Body of pancreas (tissue), 4 donors: ENCODE measurements at regions not wholly inside any gene's neighbourhood (a gene's known extent, or its start where the extent isn't known, plus 50 kb on each side); places are given as distances from the start of the nearest gene placed in this dataset.

ENCODE experiments used
- ATAC-seq: fragments of 150-250 bp; one replicate; pipeline ENCODE4 v1.9.1; 2016
- DNase-seq, 4 donors: peaks; one replicate each; pipeline ENCODE4 v3.0.0-alpha.2; 2019
- H3K27ac ChIP-seq, 4 donors: fragments of 200-600 bp; sonication (generic); 1 replicate in 3 of 4; 2 replicates in 1 of 4; pipeline versions ENCODE4 v1.5.1 to v1.6.1; 2016 to 2019; ENCODE audit warnings: mild to moderate bottlenecking in 1 of 4, mixed read lengths in 1 of 4, moderate library complexity in 1 of 4
- H3K27me3 ChIP-seq, 2 donors: fragments of 200-600 bp; sonication (generic); one replicate each; pipeline ENCODE4 v1.6.0; 2016; ENCODE audit warnings: mild to moderate bottlenecking in 1 of 2
- H3K36me3 ChIP-seq, 2 donors: fragments of 200-600 bp; sonication (generic); replicated peaks in 1 of 2; 2 replicates each; pipeline ENCODE4 v1.5.1; 2016; ENCODE audit warnings: low read depth in 2 of 2; ENCODE audit not compliant: insufficient read depth in 1 of 2
- H3K4me1 ChIP-seq: fragments of 200-600 bp; sonication (generic); one replicate; pipeline ENCODE4 v1.6.0; 2016
- H3K4me3 ChIP-seq, 2 donors: fragments of 200-600 bp; sonication (generic); 1 replicate in 1 of 2; 2 replicates in 1 of 2; pipeline ENCODE4 v1.5.1; 2016 to 2019
- H3K9me3 ChIP-seq, 3 donors: fragments of 200-600 bp; sonication (generic); 1 replicate in 2 of 3; 2 replicates in 1 of 3; pipeline ENCODE4 v1.5.1; 2016
- POLR2A ChIP-seq, 3 donors: fragments of 450-650 bp; IDR thresholded peaks; one replicate each; pipeline ENCODE4 v1.6.1; 2016; ENCODE audit warnings: antibody characterized with exemption in 3 of 3, mild to moderate bottlenecking in 2 of 3
- WGBS, 2 donors: methylation state at CpG; one replicate each; pipeline ENCODE4 v1.1.5; 2017; 5-methylcytosine and 5-hydroxymethylcytosine counted together
- intact Hi-C: fragments of 100-400 bp; cut with DNase I; formaldehyde crosslinking; loops from one replicate; pipeline ENCODE4 v1.15.1; 2023
- TF ChIP-seq, protein P1 (sequence below), 7 experiments: fragments of 450-650 bp in 4 of 7; fragments of 200-600 bp in 3 of 7; sonication (generic) in 3 of 7; IDR thresholded peaks; one replicate each; pipeline ENCODE4 v1.5.1; 2016 to 2019; ENCODE audit warnings: antibody characterized with exemption in 7 of 7

DNA sequence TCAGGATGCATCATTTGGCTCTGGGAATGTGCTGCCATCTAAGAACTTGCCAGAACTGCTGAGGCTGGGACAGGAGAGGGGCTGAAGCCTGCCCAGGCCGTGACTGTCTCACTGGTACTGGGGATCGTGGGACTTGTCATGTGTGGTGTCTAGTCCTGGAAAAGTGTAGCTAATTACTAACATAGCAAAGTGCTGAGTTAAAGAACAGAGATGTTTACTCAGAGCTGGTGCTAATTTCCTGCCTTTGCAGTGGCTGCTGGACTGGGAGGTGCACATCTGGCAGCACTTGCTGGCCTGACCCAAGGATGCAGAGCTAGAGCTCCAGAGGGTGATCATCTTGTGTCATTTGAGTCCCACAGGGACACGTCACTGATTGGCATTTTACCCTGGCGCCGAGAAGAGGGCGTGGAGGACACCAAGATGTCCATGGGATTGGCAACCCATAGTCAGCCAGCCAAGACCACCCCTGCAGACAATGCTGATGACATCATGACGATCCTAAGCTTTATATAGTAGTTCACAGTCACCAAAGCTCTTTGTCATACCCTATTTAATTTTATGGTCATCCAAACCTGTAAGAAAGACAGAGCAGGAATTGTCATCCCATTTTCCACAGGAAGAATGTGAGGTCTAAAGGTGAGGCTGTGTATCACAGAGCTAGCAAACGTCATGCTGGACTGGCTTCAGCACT lies 110.1 kb upstream of the SLC44A3 start:
- TF ChIP-seq POLR2A (IDR thresholded peaks at IDR 0.05) = no peak
- TF ChIP-seq, protein P1, sequence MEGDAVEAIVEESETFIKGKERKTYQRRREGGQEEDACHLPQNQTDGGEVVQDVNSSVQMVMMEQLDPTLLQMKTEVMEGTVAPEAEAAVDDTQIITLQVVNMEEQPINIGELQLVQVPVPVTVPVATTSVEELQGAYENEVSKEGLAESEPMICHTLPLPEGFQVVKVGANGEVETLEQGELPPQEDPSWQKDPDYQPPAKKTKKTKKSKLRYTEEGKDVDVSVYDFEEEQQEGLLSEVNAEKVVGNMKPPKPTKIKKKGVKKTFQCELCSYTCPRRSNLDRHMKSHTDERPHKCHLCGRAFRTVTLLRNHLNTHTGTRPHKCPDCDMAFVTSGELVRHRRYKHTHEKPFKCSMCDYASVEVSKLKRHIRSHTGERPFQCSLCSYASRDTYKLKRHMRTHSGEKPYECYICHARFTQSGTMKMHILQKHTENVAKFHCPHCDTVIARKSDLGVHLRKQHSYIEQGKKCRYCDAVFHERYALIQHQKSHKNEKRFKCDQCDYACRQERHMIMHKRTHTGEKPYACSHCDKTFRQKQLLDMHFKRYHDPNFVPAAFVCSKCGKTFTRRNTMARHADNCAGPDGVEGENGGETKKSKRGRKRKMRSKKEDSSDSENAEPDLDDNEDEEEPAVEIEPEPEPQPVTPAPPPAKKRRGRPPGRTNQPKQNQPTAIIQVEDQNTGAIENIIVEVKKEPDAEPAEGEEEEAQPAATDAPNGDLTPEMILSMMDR (IDR thresholded peaks at IDR 0.05) = no peak
- intact Hi-C loops = no loop called here
- Histone ChIP-seq H3K36me3 (no peaks in the 10 kb centered on the region), H3K9me3 (no peaks in the 10 kb centered on the region), H3K4me3 (no peak overlapping the region), H3K4me1 (no peaks in the 10 kb centered on the region), H3K27ac (no peak overlapping the region), H3K27me3 (no peaks in the 10 kb centered on the region)
- DNase-seq (no peak), ATAC-seq (no peak)
- WGBS, 2 donors = 82 to 85% methylated on average over 8 of the region's 8 CpGs

GRCh38 chr1:94708811-94709210 lies 111.3 kb upstream of the SLC44A3 start:
- no peak for TF ChIP-seq POLR2A (IDR thresholded peaks at IDR 0.05)
- TF ChIP-seq, protein P1 (IDR thresholded peaks at IDR 0.05) = no peak
- H3K27ac ChIP-seq = no peak overlapping the region
- DNase-seq (no peak), ATAC-seq (no peak)
- no peaks in the 10 kb centered on the region for H3K4me1 ChIP-seq
- no peaks in the 10 kb centered on the region for H3K9me3 ChIP-seq
- intact Hi-C loops = no loop called here
- 86 to 87% methylated on average over 8 of the region's 8 CpGs for WGBS, 2 donors
- H3K4me3 ChIP-seq = no peak overlapping the region
- H3K27me3 ChIP-seq = no peaks in the 10 kb centered on the region
- H3K36me3 ChIP-seq = no peaks in the 10 kb centered on the region

DNA sequence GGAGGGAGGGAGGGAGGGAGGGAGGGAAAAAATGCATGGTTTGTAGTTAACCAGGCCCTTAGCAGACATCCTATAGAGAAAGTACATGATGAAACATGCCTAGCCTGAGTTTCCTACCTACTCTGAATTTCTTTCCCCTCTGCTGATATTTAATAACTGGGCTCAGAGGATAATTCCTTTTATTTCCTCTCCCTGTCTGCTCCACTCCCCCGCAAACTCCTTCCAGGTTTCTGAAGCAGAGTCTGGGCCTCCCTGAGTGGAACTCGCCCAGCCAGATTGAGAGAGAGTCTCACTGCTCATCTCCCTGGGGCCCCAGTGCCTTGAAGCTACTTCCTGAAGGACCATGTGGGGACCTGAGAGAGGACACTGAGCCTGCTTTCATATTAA lies 111.9 kb upstream of the SLC44A3 start:
- Histone ChIP-seq H3K27ac (no peak overlapping the region), H3K4me1 (no peaks in the 10 kb centered on the region), H3K9me3 (no peaks in the 10 kb centered on the region), H3K36me3 (no peaks in the 10 kb centered on the region), H3K27me3 (no peaks in the 10 kb centered on the region), H3K4me3 (no peak overlapping the region)
- ATAC-seq (no peak), DNase-seq (no peak)
- intact Hi-C loops = no loop called here
- TF ChIP-seq POLR2A (IDR thresholded peaks at IDR 0.05) = no peak
- TF ChIP-seq, protein P1 (IDR thresholded peaks at IDR 0.05) = no peak
- WGBS, 2 donors = 74 to 89% methylated on average over 2 of the region's 2 CpGs

GRCh38 chr1:94707321-94708298 lies 112.5 kb upstream of the SLC44A3 start:
- ATAC-seq = peak; percentile 55
- Histone ChIP-seq H3K36me3 (no peaks in the 10 kb centered on the region), H3K27ac (no peak overlapping the region), H3K27me3 (no peaks in the 10 kb centered on the region), H3K4me1 (peaks cover 1% of the 10 kb centered on the region), H3K4me3 (no peak overlapping the region), H3K9me3 (no peaks in the 10 kb centered on the region)
- TF ChIP-seq, protein P1 (IDR thresholded peaks at IDR 0.05) = no peak
- no peak for TF ChIP-seq POLR2A (IDR thresholded peaks at IDR 0.05)
- DNase-seq = peak in 3 of 4 donors; percentile 18 to 26 (median 20)
- WGBS, 2 donors = 72 to 82% methylated on average over 13 of the region's 13 CpGs
- intact Hi-C loops = no loop called here
